WI38 (cell line): ENCODE measurements at regions not wholly inside any gene's neighbourhood (a gene's known extent, or its start where the extent isn't known, plus 50 kb on each side); places are given as distances from the start of the nearest gene placed in this dataset.

ENCODE experiments used
- H3K4me3 ChIP-seq: 2 replicates; pipeline ENCODE4 v1.5.1; 2011; ENCODE audit warnings: low read depth, mild to moderate bottlenecking, control low read depth, low read length
- CTCF ChIP-seq: IDR thresholded peaks from 2 replicates; pipeline ENCODE4 v1.5.1; 2012; ENCODE audit warnings: low read depth, mild to moderate bottlenecking, control low read depth, low read length

DNA sequence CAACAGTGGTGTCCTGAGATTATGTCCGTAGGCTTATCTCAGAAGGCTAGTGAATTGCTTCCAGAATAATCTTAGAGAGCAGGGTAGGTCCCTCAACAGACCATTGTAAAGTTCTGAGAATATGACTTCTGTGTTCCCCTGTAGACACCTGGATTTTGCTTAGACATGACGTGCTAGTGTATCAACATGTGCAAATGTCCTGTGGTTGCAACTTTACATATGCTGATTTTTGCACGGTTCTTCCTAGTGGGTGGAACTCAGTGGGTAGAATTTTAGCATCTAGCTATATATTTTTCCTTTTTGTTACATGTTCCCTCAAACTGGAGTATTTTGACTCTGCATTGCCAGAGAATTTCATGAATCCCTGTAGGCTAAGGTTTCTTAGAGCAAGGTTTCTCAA is 459.2 kb downstream of the RNF144B start:
- TF ChIP-seq CTCF = no peak
- H3K4me3 ChIP-seq = no peak overlapping the region

DNA sequence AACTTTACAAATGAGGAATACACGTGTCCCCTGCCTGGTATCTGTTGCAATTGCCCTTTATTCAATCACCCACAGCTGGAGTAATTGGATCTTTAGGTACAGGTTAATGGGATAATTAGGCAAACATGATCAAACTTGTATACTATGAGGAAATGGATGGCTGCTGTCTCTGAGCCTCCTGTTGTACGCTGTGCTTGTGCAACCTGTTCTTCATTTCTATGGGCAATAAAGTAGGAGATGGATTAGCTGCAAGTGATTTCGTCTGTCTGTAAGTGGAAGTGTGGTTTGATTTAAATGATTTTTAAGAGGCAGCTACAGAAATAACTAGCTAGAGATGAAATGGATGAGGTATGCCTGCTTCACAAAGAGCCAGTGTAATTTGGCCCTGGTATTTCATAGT is 474.1 kb downstream of the RNF144B start:
- no peak for TF ChIP-seq CTCF
- no peak overlapping the region for H3K4me3 ChIP-seq

GRCh38 chr6:18883268-18883667 is 496.1 kb downstream of the RNF144B start:
- TF ChIP-seq CTCF = no peak
- no peak overlapping the region for H3K4me3 ChIP-seq

DNA sequence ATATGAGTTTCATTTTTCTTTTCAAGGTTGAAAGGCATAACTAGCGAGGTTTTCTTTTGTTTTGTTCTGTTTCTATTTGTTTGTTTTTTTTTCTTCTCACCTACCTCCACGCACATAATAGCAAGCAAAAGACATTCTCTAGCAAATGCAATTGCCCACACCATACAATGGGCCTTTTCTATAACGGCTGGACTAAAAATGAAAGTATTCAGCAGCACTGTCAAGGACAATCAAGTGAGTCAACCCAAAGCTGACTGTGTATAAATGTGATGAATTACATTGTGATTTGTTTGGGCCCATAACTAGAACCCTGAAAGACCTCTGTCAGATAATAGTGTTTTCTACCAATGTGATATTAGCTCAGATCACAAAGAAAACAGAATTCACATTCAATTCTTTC is 496.7 kb downstream of the RNF144B start:
- TF ChIP-seq CTCF = no peak
- H3K4me3 ChIP-seq = no peak overlapping the region

DNA sequence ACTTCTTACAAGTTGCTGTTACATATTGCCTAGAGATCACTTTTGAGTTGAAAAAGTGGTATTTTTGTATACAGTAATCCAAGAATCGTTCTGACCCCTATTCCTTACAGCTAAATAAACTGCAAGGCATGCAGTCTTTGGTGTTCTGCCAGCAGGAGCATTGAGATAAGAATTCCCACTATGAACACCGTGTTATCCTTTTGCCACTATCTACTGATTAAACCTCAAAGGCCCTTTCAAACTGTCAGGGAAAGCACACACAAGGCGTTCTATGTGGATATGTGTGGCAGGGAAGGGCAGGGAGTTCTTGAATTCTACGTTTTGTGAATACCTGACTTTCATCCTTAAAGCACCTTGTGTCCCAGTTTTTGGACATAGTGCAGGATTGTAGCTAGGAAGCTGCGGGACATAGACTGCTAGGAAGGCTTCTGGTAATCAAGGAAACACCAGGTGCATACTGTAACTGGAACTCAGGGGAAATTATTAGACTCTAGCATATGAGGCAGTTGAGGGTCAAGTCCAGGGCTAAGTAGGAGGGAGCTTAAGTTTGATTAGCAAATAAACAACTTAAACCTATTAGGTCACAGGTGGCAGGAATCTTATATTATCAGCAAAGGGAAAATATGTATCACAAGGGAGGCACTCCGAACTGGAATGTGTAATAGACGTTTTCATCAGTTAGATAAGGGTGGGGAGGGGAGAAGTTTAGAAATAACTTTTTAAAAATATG is 506.6 kb downstream of the RNF144B start:
- TF ChIP-seq CTCF = no peak
- H3K4me3 ChIP-seq = no peak overlapping the region

DNA sequence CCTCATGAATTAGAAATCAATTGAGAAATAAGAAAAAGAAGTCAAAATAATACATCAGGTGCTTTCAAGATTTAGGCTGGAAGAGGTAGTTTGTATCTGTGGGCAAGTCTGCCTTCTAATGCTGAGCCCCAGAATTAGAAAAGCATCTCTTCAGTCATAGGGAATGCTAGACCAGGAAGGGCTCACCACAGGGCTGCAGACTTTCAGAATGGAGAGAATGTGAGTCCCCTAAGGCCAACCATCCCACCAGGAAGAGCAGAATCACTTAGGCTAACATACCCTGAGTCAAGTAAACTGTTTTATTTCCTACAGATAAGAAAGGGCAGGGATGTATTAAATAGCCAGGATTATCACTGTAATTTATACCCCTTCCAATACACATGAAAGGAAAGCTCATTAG is 510.2 kb downstream of the RNF144B start:
- no peak for TF ChIP-seq CTCF
- no peak overlapping the region for H3K4me3 ChIP-seq

- no peak overlapping the region for H3K4me3 ChIP-seq
- no peak for TF ChIP-seq CTCF
These were observed 517.5 kb downstream of the RNF144B start for GRCh38 chr6:18904681-18905080.
